COLO829 (cell line): ENCODE measurements at regions not wholly inside any gene's neighbourhood (a gene's known extent, or its start where the extent isn't known, plus 50 kb on each side); places are given as distances from the start of the nearest gene placed in this dataset.

Experiments used
- DNase-seq: peaks from one replicate; pipeline ENCODE4 v3.0.0; 2012; ENCODE audit warnings: low spot score

DNA sequence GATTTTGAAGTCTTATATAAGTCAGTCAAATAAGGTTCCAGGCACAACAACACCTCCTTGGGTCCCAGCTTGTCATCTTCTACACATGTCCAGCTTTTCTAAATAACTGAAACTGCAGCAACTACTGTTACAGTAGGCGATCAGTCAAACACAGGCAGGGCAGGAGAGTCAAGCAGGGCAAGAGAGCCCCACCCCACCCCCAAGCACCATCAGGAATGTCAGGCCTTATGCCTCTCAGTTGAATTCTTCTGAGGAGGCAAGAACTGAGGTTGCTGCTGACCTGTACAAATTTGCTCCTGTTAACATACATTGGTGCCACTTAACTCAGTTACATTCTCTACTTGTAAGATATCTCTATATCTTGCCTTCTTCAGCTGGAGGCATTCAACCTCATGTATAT lies 608.8 kb upstream of the PCDH10 start:
- no peak for DNase-seq

DNA sequence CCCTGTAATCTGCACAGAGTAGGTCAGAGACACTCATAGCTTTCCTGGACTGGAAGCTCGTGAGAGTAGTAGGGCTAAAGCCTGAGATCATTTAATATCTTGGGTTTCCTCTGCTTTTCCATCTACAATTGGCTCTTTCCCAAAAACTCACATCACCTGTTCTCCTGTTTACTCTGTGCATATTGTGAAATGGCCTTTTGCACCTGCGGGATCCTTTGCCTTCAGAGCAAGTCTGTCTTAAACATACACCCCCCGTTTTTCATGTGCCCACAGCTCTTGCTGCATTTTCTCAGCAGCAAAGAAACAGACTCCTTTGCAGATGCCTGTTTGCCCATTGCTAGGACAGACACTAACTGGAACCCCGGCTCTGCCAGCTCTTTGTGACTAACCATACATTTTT lies 608.3 kb upstream of the PCDH10 start:
- DNase-seq, result no peak

DNA sequence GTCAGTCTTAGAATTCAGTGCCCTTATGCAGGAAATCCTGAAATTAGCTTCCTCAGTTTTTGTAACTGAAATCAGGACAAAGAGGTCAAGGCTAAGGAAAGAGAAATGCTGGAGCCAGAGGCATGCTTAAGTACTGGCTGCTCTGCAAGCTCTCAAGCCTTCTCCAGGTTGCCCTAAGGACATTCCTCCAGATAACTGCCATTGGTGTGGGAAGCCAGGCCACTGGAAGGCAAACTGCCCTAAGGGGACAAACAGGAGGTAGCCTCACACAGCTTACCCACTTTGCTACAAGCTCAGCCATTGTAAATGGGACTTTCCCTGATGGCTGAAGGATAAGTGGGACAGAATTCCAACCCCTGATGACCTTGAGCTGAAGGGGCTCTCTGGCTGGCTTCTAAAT lies 606.9 kb upstream of the PCDH10 start:
- no peak for DNase-seq

DNA sequence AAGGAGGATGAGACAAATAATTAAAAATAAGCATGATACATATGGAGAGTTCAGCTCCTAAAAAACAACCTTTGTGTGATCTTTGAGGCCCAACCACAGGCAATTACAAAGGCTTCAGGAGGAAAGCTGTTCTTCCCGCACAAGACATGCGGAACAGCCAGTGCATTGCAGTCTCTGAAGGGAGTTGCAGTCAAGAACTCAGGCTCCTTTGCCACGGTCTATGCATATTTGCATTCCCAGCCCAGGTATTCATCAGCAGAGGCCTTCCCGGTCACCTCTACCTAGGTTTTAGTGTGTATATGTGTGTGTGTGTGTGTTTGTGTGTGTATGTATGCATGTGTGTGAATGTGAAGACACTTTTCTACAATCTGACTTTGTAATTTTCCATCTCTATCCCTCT lies 600.6 kb upstream of the PCDH10 start:
- DNase-seq, result no peak

DNA sequence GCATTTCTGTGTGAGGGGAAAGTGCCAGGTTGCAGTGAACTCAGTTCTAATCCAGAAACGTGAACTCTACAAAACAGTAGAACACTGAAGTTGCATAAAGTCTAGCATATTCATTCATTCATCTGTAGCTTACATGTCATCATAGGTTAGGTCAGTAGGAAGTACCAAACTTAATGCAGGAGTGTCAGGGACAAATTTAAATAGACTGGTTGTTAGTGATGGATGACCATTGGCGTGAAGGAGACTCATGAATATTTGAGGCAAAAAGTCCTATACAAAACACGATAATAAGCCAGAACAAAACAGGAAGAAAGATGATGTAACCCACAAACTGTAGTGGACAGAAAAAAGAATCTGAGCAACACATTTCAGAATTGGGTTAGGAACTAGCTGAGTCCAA lies 592.8 kb upstream of the PCDH10 start:
- no peak for DNase-seq

DNA sequence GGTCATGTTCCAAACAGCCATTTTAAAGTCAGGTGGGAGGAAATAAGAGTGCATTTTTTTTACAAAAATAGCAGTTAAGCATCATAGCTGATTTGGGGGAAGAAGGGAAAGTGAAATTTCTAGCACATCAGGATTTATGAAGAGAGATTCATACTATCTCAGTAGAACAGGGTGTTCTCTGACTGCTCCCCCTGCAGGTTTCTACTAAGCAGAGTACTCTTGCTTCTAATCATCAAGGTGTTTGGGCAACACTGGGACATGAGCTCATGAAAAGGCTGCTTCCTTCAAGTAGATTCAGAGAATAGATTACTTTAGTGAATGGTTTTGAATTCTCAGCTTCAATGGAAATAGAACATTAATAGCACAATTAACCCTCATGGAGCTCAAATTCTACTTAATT lies 591.4 kb upstream of the PCDH10 start:
- no peak for DNase-seq

DNA sequence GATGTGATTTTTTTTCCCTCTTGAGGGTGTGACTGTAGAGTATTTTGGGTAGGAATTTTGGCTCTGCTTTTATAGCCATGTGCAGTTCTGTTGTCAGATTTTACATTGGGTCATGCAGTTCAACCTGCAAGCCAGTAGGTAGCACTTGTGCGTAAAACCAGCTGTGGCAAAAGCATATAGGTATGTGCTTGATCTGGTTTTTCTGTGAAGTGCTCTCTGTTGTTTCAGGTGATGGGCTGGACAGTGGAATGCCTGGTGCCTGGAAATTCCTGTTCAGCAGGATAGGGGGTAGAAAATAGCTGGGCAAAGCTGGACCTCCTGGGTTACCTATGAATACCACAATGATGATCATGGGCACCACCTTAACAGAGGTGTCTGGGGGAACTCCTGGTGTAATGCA lies 584.2 kb upstream of the PCDH10 start:
- no peak for DNase-seq

DNA sequence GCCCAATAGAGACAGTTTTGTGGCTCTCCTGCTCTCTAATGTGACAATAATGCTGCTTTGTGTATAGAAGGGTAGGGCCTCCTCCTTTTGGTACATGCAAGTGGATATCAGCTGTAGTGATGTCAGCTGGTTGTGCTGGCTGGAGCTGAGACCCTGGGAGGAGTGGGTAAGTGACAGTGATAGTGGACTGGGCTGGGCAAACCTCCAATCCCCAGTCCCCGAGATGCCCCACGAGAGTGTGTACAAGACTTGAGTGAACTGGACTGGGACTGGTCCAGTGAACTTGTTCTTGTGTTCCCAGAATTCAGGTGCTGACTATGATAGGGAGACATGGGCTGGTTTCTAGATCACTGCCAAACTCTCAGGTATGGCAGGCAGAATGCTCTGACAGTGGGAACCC lies 583.6 kb upstream of the PCDH10 start:
- DNase-seq, result no peak

DNA sequence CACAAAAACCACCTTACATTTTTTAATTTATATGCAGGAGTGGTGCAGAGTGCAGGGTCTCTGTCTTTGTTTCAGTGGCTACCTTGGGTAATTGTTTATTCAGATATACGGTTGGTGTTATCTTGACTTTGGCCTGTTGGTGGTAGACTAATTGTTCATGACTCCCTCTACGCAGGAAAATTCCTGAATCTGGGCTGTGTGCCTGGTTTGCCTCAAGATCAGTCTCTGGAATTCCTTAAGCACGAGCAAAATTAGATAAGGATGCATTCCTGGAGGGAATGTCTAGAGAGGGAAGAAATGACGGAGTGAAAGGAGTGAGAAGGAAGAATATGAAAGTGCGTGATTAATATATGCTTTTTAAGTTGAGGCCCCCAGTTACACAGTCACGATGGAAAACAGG lies 576.9 kb upstream of the PCDH10 start:
- peak; percentile 27 for DNase-seq

DNA sequence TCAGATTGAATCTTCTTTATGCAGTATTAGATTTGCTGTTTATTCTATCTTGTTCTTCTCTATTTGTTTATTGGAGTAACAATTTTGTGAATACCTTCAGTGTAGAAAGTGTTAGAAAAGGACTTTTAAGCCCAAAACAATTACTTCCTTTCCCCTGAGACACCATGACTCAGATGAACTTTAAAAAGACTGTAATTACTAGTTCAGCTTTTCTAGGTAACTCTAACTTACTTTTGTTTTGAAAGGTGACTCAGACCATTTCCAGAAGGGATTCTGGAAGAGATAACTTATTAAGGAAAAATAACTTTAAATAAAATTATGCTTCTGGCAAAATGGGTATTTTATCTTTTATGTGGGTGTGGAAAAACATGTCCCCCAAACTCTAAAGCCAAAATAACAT lies 561.5 kb upstream of the PCDH10 start:
- peak; percentile 58 for DNase-seq

DNA sequence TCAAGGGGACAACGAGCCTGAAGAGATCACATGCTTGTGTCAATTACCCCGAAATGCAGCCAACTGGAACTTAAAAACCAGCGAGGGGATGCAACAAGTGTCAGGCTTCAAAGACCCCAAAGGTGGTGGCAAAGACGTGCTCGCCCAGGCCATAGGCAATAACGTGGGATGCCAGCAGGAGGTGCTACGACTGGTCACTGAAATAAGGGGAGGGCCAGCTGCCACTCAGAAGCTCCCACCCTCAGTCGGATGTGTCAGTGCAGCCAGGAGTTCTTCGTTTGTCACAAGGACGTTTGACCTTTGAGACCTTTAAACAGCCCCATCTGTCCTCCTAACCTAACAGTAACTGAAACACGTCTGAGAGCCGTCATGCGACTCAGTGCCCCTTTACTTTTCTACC lies 556.8 kb upstream of the PCDH10 start:
- DNase-seq, result no peak

DNA sequence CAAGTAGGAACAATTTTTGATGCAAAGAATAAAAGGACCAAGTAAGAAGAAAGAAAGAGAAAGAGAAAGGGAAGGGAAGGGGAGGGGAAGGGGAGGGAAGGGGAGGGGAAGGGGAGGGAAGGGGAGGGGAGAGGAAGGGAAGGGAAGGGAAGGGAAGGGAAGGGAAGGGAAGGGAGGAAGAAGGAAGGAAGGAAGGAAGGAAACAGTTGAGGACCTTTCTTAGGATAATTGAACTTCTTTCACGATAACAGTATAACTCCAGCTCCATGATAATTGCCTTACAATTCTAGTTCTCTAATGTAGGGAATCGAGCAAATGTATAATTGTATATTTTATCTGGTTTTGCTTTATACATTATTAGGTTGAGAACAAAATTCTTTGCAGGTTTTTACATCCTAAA lies 556.2 kb upstream of the PCDH10 start:
- no peak for DNase-seq

DNA sequence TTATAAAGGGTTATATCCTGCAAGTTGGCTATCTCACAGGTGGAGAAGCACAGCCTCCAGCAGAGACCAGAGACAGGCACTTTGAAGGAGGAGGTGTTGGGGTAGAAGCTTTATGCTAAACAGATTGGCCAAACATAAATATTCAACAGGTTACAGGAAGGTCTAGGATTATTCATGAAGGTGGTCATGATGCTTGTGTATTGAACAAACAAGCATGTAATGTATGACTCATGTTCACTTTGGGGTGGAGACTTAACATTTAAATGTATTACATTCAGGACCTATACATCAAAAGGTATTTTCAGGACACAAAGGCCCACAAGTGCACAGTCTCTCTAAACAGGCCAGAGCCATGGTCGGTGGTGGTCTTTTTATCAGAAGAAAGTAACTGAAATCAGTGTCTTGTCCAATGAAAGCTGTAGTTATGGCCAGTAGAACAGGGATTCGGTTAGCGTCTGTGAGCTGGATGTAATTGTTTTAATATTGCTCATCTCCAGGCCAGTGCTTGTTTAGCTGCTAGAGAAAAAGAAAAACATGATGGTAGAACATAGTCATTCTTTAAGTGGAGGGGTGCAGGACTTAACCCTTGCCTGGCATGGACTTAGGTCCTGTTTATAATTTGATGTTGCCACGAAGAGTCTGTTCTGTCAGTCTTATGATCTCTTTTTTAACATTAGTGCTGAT lies 555.2 kb upstream of the PCDH10 start:
- peak; percentile 18 for DNase-seq

DNA sequence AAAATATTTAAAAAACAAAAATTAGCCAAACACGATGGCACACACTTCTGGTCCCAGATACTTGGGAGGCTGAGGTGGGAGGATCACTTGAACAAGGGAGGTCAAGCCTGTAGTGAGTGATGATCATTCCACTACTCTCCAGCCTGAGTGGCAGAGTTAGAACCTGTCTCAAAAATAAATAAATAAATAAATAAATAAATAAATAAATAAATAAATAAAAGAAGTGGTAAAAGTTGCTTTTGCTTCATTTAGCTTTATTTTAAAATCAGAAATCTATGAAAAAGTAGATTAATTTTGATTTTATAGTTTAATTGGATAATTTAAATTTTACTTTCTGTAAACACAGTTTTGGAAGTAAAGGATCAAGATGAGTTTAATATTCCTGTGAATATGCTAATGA lies 552.9 kb upstream of the PCDH10 start:
- no peak for DNase-seq

DNA sequence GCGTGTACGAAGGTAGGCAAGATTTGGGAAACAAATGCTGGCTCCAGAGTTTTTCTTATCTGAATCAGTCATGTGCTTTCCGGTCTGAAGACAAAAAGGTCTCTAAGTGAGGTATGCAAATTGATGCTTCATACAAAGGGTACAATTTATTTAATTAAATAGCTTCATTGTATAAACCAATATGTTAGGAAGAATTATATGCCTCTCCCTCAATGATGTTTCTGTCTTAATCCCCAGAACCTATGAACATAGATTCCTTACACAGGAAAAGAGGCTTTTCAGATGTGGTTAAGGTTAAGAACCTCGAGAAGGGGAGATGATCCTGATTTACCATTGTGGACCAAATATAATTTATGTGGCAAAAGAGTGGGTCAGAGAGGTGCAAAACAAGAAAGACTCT lies 543.5 kb upstream of the PCDH10 start:
- DNase-seq, result peak; percentile 59

DNA sequence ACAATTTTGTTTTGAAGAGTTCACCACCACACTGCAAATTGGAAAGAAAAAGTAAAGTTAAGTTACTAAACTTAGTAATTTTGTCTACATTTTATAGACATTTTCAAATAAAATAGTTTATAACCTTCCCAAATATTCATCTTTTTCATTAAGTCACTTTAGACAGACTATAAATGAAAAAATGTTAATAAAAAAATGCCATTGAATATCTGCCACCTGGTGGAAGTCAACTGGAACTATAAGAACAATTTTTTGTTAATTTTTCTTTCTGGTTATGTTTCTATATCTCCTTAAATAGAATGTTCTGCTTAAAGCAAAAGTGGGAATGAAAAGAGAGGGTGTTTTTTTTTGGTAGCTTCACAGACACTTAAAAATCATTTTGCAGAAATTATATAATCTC lies 534.4 kb upstream of the PCDH10 start:
- DNase-seq, result peak; percentile 20

DNA sequence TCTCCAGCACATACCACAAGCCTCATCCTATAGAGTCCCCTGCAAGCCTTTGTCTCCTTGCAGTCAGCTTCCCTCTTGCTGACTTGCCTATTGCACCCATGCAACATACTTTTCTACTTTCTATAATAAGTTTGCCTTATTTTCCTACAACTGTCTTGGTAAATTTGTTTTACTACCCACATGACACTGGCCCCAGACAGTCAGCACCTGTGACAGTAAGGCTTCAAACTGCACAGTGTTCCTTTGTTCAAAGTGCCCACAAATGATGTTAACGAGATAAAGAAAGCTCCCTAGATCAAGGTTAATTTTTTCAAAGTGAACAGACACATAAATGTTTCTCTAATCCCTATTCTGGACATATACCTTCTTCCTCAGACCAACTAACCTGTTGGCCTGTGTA lies 529.1 kb upstream of the PCDH10 start:
- DNase-seq, result no peak

DNA sequence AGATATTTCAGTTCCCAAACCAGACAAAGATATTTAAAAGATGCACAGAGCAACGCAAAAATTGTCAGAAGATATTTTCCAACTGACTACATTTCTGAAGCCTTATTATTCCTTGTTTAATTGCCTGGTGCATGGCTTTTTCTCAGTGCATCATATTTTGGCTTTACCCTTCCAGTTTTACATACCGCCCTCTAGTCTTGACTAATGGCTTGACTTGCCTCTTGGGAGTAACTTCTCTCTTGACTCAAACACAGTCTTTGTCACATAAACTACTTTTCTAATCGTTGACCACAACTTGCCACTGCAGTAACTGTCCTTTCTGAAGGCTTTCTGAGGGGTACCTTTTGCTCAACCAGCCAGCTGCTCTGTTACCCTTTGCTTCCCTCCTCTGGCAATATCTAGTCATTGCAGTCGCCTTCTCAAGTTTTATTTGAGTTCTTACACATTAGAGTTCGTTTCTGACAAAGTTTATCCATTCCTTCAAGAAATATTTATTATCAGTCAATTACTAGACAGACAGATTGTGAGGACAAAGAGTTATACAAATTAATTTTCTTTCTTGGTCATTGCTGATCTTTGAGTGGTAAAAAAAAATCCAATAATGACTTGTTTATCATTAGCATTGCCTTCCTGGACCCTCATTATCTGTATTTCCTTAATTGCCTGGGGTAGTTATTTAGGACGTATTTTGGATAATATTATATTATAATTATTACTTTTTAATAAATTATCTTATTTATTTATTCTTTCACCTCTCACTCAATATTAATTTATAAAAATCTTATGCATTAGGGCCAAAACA lies 506.9 kb upstream of the PCDH10 start:
- peak; percentile 74 for DNase-seq

DNA sequence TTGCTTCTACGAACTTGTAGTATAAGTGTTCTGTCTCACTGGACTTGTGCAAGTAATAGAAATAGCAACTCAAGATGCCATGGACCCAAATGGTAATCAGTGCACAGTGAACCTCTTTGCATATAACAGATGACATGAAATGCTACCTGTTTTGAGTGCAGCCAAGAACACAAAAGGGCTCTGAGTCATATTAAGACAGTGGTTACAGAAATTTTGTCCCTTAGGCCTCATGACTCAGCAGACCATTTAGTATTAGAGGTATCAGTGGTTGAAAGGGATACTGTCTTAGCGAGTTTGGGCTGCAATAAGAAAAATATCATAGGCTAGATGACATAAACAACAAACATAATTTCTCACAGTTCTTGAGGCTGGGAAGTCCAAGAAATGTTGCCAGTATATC lies 502.9 kb upstream of the PCDH10 start:
- peak; percentile 26 for DNase-seq

DNA sequence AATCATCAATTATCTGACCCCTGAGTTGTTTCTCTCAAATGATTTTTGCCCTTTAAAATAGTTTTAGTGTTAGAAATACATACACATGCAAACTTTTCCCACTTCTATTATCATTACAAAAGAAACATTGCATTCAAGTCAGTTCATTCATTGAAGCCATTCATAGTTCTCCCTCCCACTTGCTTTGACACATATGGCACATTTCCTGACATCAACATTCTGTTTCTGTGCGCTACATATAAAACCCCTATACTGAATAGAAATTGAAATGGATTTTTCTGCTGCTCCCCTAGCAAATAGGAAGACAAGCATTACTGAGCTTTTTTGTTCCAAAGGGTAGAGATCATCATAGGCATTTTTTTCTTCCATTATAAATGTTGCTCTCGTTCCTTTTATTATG lies 497.9 kb upstream of the PCDH10 start:
- no peak for DNase-seq

DNA sequence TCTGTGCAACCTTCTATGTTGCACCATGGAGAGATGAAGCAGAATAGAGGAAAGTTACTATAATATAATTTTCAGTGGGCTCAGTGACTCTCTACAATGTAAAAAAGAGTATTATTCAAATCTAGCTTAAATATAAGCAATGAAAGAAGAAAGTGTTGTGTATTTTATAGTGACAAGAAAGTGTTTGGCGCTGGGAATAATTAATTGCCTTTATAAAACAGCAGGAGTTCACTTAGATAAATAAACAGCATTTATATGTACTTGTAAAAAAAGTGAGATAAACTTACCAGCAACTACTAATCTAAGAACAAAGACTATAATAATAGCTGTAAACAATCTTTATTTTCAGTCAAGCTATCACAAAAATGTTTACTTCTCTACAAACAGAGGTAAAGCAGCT lies 488.9 kb upstream of the PCDH10 start:
- no peak for DNase-seq

DNA sequence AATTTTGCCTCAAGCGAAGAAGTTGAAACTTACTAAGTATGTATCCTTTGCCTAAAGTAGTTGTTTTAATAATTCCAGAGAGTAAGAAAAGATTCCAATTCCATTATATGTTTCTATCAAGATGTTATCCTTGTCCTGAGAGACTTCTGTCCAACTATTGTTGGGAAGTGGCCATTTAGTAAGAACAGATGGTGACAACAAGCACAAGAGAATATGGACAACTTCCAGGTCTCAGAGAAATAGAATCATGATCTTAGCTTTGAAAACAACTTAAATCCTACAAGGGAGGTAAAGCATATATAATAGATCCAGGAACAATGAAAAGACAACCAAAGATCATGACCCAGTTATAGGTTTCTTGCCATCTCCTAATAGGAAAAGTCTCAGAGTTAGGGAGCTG lies 486.6 kb upstream of the PCDH10 start:
- DNase-seq, result no peak

DNA sequence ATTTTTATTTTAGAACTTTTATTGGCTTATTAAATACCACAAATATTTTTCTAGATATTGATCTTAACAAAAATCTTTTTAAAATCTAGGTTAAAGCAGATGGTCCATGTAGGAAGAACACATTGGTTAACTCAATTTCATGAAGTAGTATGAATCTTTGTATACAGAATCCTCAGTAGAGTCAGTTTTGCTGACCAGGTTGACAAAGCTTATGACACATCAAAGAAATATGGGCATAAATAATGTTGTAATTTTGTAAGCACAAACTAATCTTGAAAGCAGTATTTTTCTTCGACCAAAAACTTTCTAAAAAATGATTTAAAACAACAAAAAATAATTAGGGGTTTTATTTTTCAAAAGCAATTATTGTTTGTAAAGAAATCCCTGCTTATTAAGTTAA lies 479.3 kb upstream of the PCDH10 start:
- no peak for DNase-seq

DNA sequence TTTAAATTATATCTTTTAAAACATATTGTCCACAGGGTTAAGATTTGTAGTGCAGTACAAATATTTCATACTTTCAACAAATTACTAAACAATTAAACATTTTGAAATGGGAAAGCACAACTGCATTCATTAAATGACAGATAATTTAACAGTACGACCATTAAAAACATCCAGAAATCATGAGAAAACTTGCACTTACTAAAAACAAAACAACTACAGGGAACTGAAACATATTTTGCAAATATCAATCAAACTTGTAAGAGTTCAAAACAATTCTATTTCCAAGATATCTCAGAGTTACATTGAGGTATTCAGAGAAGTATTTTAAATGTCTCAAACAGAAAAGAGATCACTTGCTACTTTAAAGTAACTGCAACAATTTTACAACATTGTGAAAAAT lies 478.5 kb upstream of the PCDH10 start:
- no peak for DNase-seq
